ENCODE measurements at regions not wholly inside any gene's neighbourhood (a gene's known extent, or its start where the extent isn't known, plus 50 kb on each side); places are given as distances from the start of the nearest gene placed in this dataset.

GRCh38 chr9:14027116-14027800 is 286.7 kb downstream of the NFIB start:
- TF ChIP-seq CTCF (IDR thresholded peaks at IDR 0.05; ENCODE audit: low read depth, low read length, missing input control): no peak
- no peak for TF ChIP-seq ZBTB33 (IDR thresholded peaks at IDR 0.05)
- TF ChIP-seq RAD21 (IDR thresholded peaks at IDR 0.05): peak; percentile 33 to 47
